Tibial nerve (tissue), 4 donors: ENCODE measurements at regions not wholly inside any gene's neighbourhood (a gene's known extent, or its start where the extent isn't known, plus 50 kb on each side); places are given as distances from the start of the nearest gene placed in this dataset.
A peak's percentile ranks its signal among the peaks of the same experiment; 100 is the strongest.

Experiments
- DNase-seq, 2 donors: peaks; one replicate each; pipeline ENCODE4 v3.0.0-alpha.2; 2019; ENCODE audit warnings: low spot score in 2 of 2
- H3K27ac ChIP-seq, 4 donors: fragments of 200-600 bp; sonication (generic) in 3 of 4; one replicate each; pipeline ENCODE4 v1.5.1; 2017 to 2019; ENCODE audit warnings: mild to moderate bottlenecking in 1 of 4
- H3K27me3 ChIP-seq, 2 donors: fragments of 200-600 bp; sonication (generic) in 1 of 2; one replicate each; pipeline versions ENCODE4 v1.5.1 to v1.6.0; 2017 to 2019
- H3K36me3 ChIP-seq, 3 donors: fragments of 200-600 bp; sonication (generic); one replicate each; pipeline ENCODE4 v1.5.1; 2018 to 2019
- H3K4me1 ChIP-seq, 4 donors: fragments of 200-600 bp; sonication (generic) in 3 of 4; one replicate each; pipeline ENCODE4 v1.5.1; 2017 to 2019
- H3K4me3 ChIP-seq, 4 donors: fragments of 200-600 bp; sonication (generic) in 3 of 4; one replicate each; pipeline ENCODE4 v1.5.1; 2017 to 2019; ENCODE audit warnings: mild to moderate bottlenecking in 1 of 4, moderate library complexity in 1 of 4
- H3K9me3 ChIP-seq, 4 donors: fragments of 200-600 bp; sonication (generic) in 3 of 4; one replicate each; pipeline ENCODE4 v1.5.1; 2017 to 2019
- CTCF ChIP-seq, 5 experiments: fragments of 200-600 bp in 3 of 5; fragments of 450-650 bp in 2 of 5; sonication (generic) in 3 of 5; IDR thresholded peaks; one replicate each; pipeline ENCODE4 v1.5.1; 2016 to 2019; ENCODE audit warnings: antibody characterized with exemption in 5 of 5, mild to moderate bottlenecking in 3 of 5, moderate library complexity in 2 of 5
- EP300 ChIP-seq, 2 donors: sonication (generic); formaldehyde crosslinking; IDR thresholded peaks; one replicate each; pipeline ENCODE4 v1.6.1; 2017; ENCODE audit warnings: antibody characterized with exemption in 2 of 2, mild to moderate bottlenecking in 1 of 2
- POLR2A ChIP-seq, 2 donors: fragments of 450-650 bp; IDR thresholded peaks; one replicate each; pipeline ENCODE4 v1.6.1; 2017; ENCODE audit warnings: antibody characterized with exemption in 2 of 2, mild to moderate bottlenecking in 2 of 2, moderate library complexity in 2 of 2
- WGBS, 2 donors: methylation state at CpG; one replicate each; pipeline ENCODE4 v1.1.5; 2018; 5-methylcytosine and 5-hydroxymethylcytosine counted together

- Histone ChIP-seq H3K27ac (no peak overlapping the region), H3K36me3 (no peaks in the 10 kb centered on the region), H3K4me1 (no peaks in the 10 kb centered on the region), H3K4me3 (no peak overlapping the region), H3K27me3 (no peaks in the 10 kb centered on the region), H3K9me3 (no peaks in the 10 kb centered on the region)
- WGBS, 2 donors = 59 to 63% methylated on average over 5 of the region's 5 CpGs
- no peak for DNase-seq
- TF ChIP-seq POLR2A (IDR thresholded peaks at IDR 0.05) (no peak), EP300 (IDR thresholded peaks at IDR 0.05) (no peak), CTCF (IDR thresholded peaks at IDR 0.05) (no peak)
These were observed 148.3 kb upstream of the TSC22D2 start for GRCh38 chr3:150259526-150260397.

GRCh38 chr3:150256782-150257181 is 151.3 kb upstream of the TSC22D2 start:
- 67 to 78% methylated on average over 5 of the region's 5 CpGs for WGBS, 2 donors
- no peak for DNase-seq
- TF ChIP-seq EP300 (IDR thresholded peaks at IDR 0.05) (no peak), POLR2A (IDR thresholded peaks at IDR 0.05) (no peak), CTCF (IDR thresholded peaks at IDR 0.05) (no peak)

GRCh38 chr3:150256318-150256717 is 151.8 kb upstream of the TSC22D2 start:
- no peaks in the 10 kb centered on the region for H3K9me3 ChIP-seq
- 45 to 58% methylated on average over 1 of the region's 1 CpG for WGBS, 2 donors
- TF ChIP-seq EP300 (IDR thresholded peaks at IDR 0.05) (no peak), CTCF (IDR thresholded peaks at IDR 0.05) (no peak), POLR2A (IDR thresholded peaks at IDR 0.05) (no peak)
- H3K27me3 ChIP-seq = no peaks in the 10 kb centered on the region
- H3K36me3 ChIP-seq = no peaks in the 10 kb centered on the region
- no peak for DNase-seq
- H3K27ac ChIP-seq = no peak overlapping the region
- H3K4me1 ChIP-seq = peaks cover 0 to 12% (median 6%) of the 10 kb centered on the region in 4 donors
- H3K4me3 ChIP-seq = no peak overlapping the region

More at GRCh38 chr3:150256782-150257181, 151.3 kb upstream of the TSC22D2 start:
- Histone ChIP-seq H3K27me3 (no peaks in the 10 kb centered on the region), H3K4me1 (peaks cover 0 to 9% (median 4%) of the 10 kb centered on the region in 4 donors), H3K36me3 (no peaks in the 10 kb centered on the region), H3K4me3 (no peak overlapping the region), H3K9me3 (no peaks in the 10 kb centered on the region), H3K27ac (no peak overlapping the region)

GRCh38 chr3:150255826-150256225 is 152.3 kb upstream of the TSC22D2 start:
- no peak for DNase-seq
- Histone ChIP-seq H3K4me3 (no peak overlapping the region), H3K9me3 (no peaks in the 10 kb centered on the region), H3K27ac (no peak overlapping the region), H3K36me3 (no peaks in the 10 kb centered on the region), H3K27me3 (no peaks in the 10 kb centered on the region), H3K4me1 (peaks cover 0 to 15% (median 7%) of the 10 kb centered on the region in 4 donors)
- TF ChIP-seq CTCF (IDR thresholded peaks at IDR 0.05) (no peak), POLR2A (IDR thresholded peaks at IDR 0.05) (no peak), EP300 (IDR thresholded peaks at IDR 0.05) (no peak)

- H3K27me3 ChIP-seq = no peaks in the 10 kb centered on the region
- peaks cover 0 to 15% (median 7%) of the 10 kb centered on the region in 4 donors for H3K4me1 ChIP-seq
- H3K36me3 ChIP-seq = no peaks in the 10 kb centered on the region
- peak overlapping the region in 1 of 4 donors; percentile 34 for H3K27ac ChIP-seq
- 70 to 74% methylated on average over 3 of the region's 3 CpGs for WGBS, 2 donors
- H3K9me3 ChIP-seq = no peaks in the 10 kb centered on the region
- H3K4me3 ChIP-seq = no peak overlapping the region
- TF ChIP-seq CTCF (IDR thresholded peaks at IDR 0.05) (no peak), POLR2A (IDR thresholded peaks at IDR 0.05) (no peak), EP300 (IDR thresholded peaks at IDR 0.05) (no peak)
- DNase-seq = no peak
These were observed 152.7 kb upstream of the TSC22D2 start for GRCh38 chr3:150255413-150255812.
